Stimulated activated CD4-positive, alpha-beta T cell treated with anti-CD3 and anti-CD28 coated beads, Interleukin-12 subunit alpha, Interleukin-12 subunit beta, amount 100 ng/mL, for 4 hours (primary cell): ENCODE measurements at regions not wholly inside any gene's neighbourhood (a gene's known extent, or its start where the extent isn't known, plus 50 kb on each side); places are given as distances from the start of the nearest gene placed in this dataset.

ENCODE experiments used
- DNase-seq: peaks from one replicate; pipeline ENCODE4 v3.0.0-alpha.2; 2020

GRCh38 chr4:24279469-24279868, 304.9 kb downstream of the DHX15 start:
- DNase-seq: no peak

- DNase-seq: no peak
These were observed 305.7 kb downstream of the DHX15 start for GRCh38 chr4:24278693-24279092.

GRCh38 chr4:24274381-24274941, 309.9 kb downstream of the DHX15 start:
- DNase-seq: no peak

- DNase-seq: no peak
These were observed 311.2 kb downstream of the DHX15 start for GRCh38 chr4:24273136-24273535.

GRCh38 chr4:24266951-24267722, 317.2 kb downstream of the DHX15 start:
- DNase-seq: no peak

GRCh38 chr4:24265989-24266388, 318.4 kb downstream of the DHX15 start:
- DNase-seq: no peak

GRCh38 chr4:24262616-24263015, 321.7 kb downstream of the DHX15 start:
- DNase-seq: no peak

- DNase-seq: no peak
These were observed 322.3 kb downstream of the DHX15 start for GRCh38 chr4:24262084-24262483.

GRCh38 chr4:24260923-24261564, 323.3 kb downstream of the DHX15 start:
- DNase-seq: no peak

GRCh38 chr4:24260133-24260715, 324.1 kb downstream of the DHX15 start:
- DNase-seq: no peak

GRCh38 chr4:24256547-24256946, 327.8 kb downstream of the DHX15 start:
- DNase-seq: no peak

GRCh38 chr4:24256066-24256465, 328.3 kb downstream of the DHX15 start:
- no peak for DNase-seq

GRCh38 chr4:24252121-24252520, 332.2 kb downstream of the DHX15 start:
- no peak for DNase-seq

- DNase-seq: no peak
These were observed 332.8 kb downstream of the DHX15 start for GRCh38 chr4:24251589-24251988.

- no peak for DNase-seq
These were observed 334.4 kb downstream of the DHX15 start for GRCh38 chr4:24249972-24250371.

- DNase-seq: no peak
These were observed 335.4 kb downstream of the DHX15 start for GRCh38 chr4:24248674-24249630.

- no peak for DNase-seq
These were observed 338.9 kb downstream of the DHX15 start for GRCh38 chr4:24245491-24245820.

GRCh38 chr4:24244663-24245490, 339.5 kb downstream of the DHX15 start:
- DNase-seq: no peak

- no peak for DNase-seq
These were observed 340.7 kb downstream of the DHX15 start for GRCh38 chr4:24243641-24244040.

- no peak for DNase-seq
These were observed 342.8 kb downstream of the DHX15 start for GRCh38 chr4:24241511-24241910.

- no peak for DNase-seq
These were observed 343.7 kb downstream of the DHX15 start for GRCh38 chr4:24240655-24241054.

GRCh38 chr4:24237709-24238108, 346.6 kb downstream of the DHX15 start:
- no peak for DNase-seq
